GM21717 (cell line): ENCODE measurements at regions not wholly inside any gene's neighbourhood (a gene's known extent, or its start where the extent isn't known, plus 50 kb on each side); places are given as distances from the start of the nearest gene placed in this dataset.

Experiments
- ATAC-seq: cut with Tn5 transposase; IDR thresholded peaks from one replicate; pipeline ENCODE4 v1.9.1; 2021; ENCODE audit warnings: mild to moderate bottlenecking, moderate library complexity; ENCODE audit not compliant: unreplicated experiment

DNA sequence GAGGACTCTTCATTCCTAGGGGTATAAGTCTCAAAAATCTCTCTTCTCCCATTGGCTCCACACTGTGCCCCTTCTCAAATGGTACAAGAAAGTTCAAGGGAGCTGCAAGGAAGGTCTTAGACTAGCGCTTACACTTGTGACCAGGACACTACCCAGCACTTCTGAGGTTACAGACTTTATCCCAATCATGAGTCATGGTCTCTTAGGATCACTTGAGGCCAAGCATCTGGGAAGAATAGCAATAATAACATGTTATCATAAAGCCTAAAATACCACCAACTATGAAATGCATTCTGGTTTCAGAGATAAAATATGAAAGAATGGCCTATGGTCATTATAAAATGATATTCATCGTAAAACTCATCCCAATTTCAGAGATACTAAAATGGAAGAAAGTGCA, 309.9 kb upstream of the PKDCC start:
- ATAC-seq, result no peak

GRCh38 chr2:41741951-41742595, 305.7 kb upstream of the PKDCC start:
- peak; percentile 79 for ATAC-seq

GRCh38 chr2:41743324-41743723, 304.5 kb upstream of the PKDCC start:
- no peak for ATAC-seq

GRCh38 chr2:41750829-41751228, 297.0 kb upstream of the PKDCC start:
- no peak for ATAC-seq

- ATAC-seq, result no peak
These were observed 287.9 kb upstream of the PKDCC start for GRCh38 chr2:41759880-41760279.

- no peak for ATAC-seq
These were observed 284.7 kb upstream of the PKDCC start for GRCh38 chr2:41763141-41763540.

- no peak for ATAC-seq
These were observed 283.7 kb upstream of the PKDCC start for GRCh38 chr2:41764131-41764530.

GRCh38 chr2:41764919-41765318, 282.9 kb upstream of the PKDCC start:
- no peak for ATAC-seq

DNA sequence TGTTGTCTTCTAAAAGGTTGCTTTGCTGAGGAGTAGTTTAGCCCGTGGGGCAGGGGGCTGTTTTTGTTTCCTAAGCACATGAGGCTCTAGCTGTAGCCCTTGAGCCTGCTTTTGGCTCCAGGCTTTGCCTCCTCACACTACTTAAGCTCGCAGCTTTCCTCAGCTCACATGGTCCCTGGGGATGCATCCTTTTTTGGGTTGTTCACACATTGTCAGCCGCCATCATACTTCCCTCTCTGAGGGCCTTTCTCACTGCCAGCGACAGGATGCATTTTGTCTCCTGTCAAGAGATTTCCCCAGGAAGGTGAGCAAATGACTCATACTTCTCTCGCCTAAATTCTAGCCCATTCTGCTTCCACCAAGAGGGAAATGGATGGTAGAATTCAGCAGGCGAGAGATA, 279.5 kb upstream of the PKDCC start:
- ATAC-seq, result no peak

- ATAC-seq, result no peak
These were observed 276.1 kb upstream of the PKDCC start for GRCh38 chr2:41771710-41772109.

- no peak for ATAC-seq
These were observed 275.1 kb upstream of the PKDCC start for GRCh38 chr2:41772697-41773096.

GRCh38 chr2:41774011-41774605, 273.7 kb upstream of the PKDCC start:
- ATAC-seq, result no peak

DNA sequence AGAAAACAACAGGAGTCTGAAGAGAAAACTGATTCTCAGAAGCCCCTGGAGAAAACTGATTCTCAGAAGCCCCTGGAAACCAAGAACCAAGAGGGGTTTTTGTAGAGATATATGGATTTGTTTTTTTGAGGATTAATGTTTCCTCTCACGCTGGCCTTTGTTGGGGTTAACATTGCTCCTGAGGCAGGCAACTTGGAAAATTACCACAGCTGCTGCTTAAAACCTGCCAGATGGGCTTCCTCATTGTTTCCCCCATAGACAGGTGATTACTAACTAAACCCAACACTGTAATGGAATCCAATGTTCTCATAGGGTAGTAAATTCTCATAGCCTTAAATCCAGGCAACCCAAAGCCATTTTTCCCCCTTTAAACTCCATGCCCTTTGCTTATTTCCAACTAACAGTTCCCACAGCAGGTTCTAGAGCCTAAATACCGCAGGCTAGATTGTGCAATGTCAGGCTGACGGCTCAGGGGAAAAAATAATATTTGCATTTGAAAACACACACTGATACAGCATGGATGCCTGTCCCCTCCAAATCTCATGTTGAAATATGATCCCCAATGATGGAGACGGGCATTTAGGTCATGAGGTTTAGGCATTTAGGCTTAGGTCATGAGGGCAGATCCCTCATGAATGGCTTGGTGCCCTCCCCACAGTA, 272.3 kb upstream of the PKDCC start:
- no peak for ATAC-seq

DNA sequence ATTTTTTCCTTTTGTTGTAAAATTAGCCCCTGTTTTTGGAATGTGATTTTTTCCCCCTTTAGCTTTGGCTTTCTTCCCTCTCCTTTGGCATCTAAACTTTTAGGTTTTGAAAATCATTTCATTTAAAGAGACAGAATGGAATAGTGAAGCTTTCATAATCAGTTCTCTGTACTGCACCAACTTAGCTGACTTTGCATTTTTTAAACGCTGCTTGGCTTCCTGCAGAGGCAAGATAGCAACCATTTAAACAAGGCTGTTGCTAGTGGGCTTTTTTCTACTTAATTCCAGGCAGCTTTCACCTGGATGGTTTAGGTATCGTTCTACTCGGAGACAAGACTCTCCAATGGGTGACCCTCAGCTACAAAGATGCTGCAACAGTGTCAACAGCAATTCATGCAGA, 267.9 kb upstream of the PKDCC start:
- no peak for ATAC-seq

GRCh38 chr2:41782306-41783158, 265.3 kb upstream of the PKDCC start:
- ATAC-seq, result no peak

- no peak for ATAC-seq
These were observed 263.3 kb upstream of the PKDCC start for GRCh38 chr2:41784496-41784895.

DNA sequence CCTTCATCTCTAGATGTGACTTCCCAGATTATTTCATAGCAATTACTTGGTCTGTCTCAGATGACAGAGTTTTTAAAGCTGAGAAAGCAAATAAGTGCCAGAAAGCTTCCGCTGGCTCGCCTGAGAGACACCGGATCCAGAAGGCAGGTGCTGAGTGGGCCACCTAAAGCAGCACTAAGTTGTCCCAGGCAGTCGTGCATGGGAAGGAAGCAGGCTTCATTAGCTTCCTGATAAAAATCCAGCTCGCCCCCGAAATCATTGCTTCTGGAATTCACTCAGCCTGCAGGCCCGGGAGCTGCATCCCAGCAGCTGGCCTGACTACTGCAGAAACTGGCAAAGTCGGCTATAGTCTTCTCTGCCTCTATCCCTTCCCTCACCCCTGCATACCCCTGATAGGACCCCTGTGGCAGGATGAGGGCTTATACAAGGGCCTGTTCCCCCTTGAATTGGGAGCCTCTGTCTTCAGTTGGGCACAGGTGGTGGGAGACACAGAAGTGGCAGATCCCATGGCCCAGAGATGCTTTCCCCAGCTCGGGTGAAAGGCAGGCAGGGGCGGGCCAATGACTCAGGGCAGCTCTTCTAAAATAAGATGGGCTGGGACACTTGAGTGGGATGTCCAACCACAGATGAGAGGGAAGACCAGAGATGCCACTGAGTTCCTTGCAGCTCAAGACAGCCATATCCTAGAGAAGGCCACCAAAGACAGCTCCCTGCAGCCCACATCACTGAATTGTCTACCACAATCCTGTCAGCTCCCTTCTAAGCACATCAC, 262.4 kb upstream of the PKDCC start:
- no peak for ATAC-seq

GRCh38 chr2:41791523-41791922, 256.3 kb upstream of the PKDCC start:
- ATAC-seq, result no peak

GRCh38 chr2:41803361-41803760, 244.5 kb upstream of the PKDCC start:
- no peak for ATAC-seq

GRCh38 chr2:41806286-41806685, 241.5 kb upstream of the PKDCC start:
- no peak for ATAC-seq

DNA sequence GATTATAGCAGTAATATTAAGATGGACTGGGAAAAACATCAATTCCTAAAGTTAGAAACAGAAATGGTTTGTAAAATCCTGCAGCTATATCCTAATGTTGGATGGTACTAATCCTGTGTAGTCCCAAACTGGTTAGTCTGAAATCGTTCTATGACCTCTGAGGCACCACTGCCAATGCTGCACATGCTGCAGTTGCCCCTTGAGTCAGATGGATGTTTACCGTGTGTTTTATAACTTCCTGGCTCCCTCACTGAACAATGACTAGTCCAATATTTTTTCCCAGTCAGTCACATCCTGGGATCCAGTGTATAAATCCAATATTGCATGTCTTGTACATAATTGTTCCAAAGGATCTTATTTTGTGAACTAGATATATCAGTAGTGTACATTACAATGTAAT, 226.7 kb upstream of the PKDCC start:
- ATAC-seq, result no peak
